ENCODE measurements at regions not wholly inside any gene's neighbourhood (a gene's known extent, or its start where the extent isn't known, plus 50 kb on each side); places are given as distances from the start of the nearest gene placed in this dataset.
A peak's percentile ranks its signal among the peaks of the same experiment; 100 is the strongest.
"Not testable (repeated sequence)": the region's sequence is repeated elsewhere in the genome, so short reads cannot be mapped to it uniquely, and the experiment has no call there.

GRCh38 chr6:14585689-14586088 lies 468.1 kb downstream of the CD83 start:
- no peak for DNase-seq

GRCh38 chr6:14589175-14589574 lies 471.6 kb downstream of the CD83 start:
- no peak for DNase-seq

- DNase-seq: no peak
Measured at GRCh38 chr6:14590586-14590985, 473.0 kb downstream of the CD83 start.

- no peak for DNase-seq
Measured at GRCh38 chr6:14591998-14592397, 474.4 kb downstream of the CD83 start.

GRCh38 chr6:14593286-14593685 lies 475.7 kb downstream of the CD83 start:
- no peak for DNase-seq

GRCh38 chr6:14595751-14596150 lies 478.2 kb downstream of the CD83 start:
- DNase-seq: no peak

GRCh38 chr6:14596410-14596809 lies 478.8 kb downstream of the CD83 start:
- DNase-seq: peak; percentile 91 to 94

GRCh38 chr6:14597090-14597489 lies 479.5 kb downstream of the CD83 start:
- peak; percentile 24 to 26 for DNase-seq

GRCh38 chr6:14598017-14598864 lies 480.7 kb downstream of the CD83 start:
- DNase-seq: peak; percentile 54 to 58

GRCh38 chr6:14600306-14600705 lies 482.7 kb downstream of the CD83 start:
- DNase-seq: not testable (repeated sequence)

- DNase-seq: no peak
Measured at GRCh38 chr6:14601490-14601889, 483.9 kb downstream of the CD83 start.

GRCh38 chr6:14606353-14606752 lies 488.8 kb downstream of the CD83 start:
- no peak for DNase-seq

- DNase-seq: no peak
Measured at GRCh38 chr6:14610141-14610540, 492.6 kb downstream of the CD83 start.

GRCh38 chr6:14612016-14612980 lies 494.7 kb downstream of the CD83 start:
- DNase-seq: no peak

GRCh38 chr6:14614631-14615030 lies 497.1 kb downstream of the CD83 start:
- DNase-seq: no peak

- DNase-seq: peak; percentile 15
Measured at GRCh38 chr6:14616656-14617055, 499.1 kb downstream of the CD83 start.

- no peak for DNase-seq
Measured at GRCh38 chr6:14618759-14619418, 501.3 kb downstream of the CD83 start.

GRCh38 chr6:14619419-14619781 lies 501.8 kb downstream of the CD83 start:
- DNase-seq: no peak

GRCh38 chr6:14620522-14620921 lies 502.9 kb downstream of the CD83 start:
- DNase-seq: no peak

GRCh38 chr6:14621518-14621917 lies 503.9 kb downstream of the CD83 start:
- no peak for DNase-seq

GRCh38 chr6:14622085-14622484 lies 504.5 kb downstream of the CD83 start:
- DNase-seq: no peak

- DNase-seq: no peak
Measured at GRCh38 chr6:14622909-14623505, 505.4 kb downstream of the CD83 start.

Data from Kasumi-1 (cell line).